A673 (cell line): ENCODE measurements at regions not wholly inside any gene's neighbourhood (a gene's known extent, or its start where the extent isn't known, plus 50 kb on each side); places are given as distances from the start of the nearest gene placed in this dataset.

ENCODE experiments used
- CTCF ChIP-seq: fragments of 300-800, 200-600 bp; sonication (generic); conservative IDR thresholded peaks from 2 replicates; pipeline ENCODE4 v1.5.1; 2017; ENCODE audit warnings: low read depth, mild to moderate bottlenecking, antibody characterized with exemption, low read length, moderate library complexity, mixed read lengths
- EZH2 ChIP-seq: fragments of 200-600 bp; sonication (generic); IDR thresholded peaks from 2 replicates; pipeline ENCODE4 v1.6.1; 2017; ENCODE audit warnings: borderline replicate concordance, low read depth, mild to moderate bottlenecking, mixed read lengths, antibody characterized with exemption, low read length; ENCODE audit not compliant: poor library complexity, severe bottlenecking

GRCh38 chr7:49643736-49644135 lies 129.7 kb upstream of the VWC2 start:
- no peak for TF ChIP-seq CTCF
- no peak for TF ChIP-seq EZH2
